GM18520 (cell line): ENCODE measurements at regions not wholly inside any gene's neighbourhood (a gene's known extent, or its start where the extent isn't known, plus 50 kb on each side); places are given as distances from the start of the nearest gene placed in this dataset.
"Not testable (repeated sequence)": the region's sequence is repeated elsewhere in the genome, so short reads cannot be mapped to it uniquely, and the experiment has no call there.

Experiments used
- ATAC-seq: cut with Tn5 transposase; IDR thresholded peaks from one replicate; pipeline ENCODE4 v1.9.1; 2021; ENCODE audit not compliant: unreplicated experiment

DNA sequence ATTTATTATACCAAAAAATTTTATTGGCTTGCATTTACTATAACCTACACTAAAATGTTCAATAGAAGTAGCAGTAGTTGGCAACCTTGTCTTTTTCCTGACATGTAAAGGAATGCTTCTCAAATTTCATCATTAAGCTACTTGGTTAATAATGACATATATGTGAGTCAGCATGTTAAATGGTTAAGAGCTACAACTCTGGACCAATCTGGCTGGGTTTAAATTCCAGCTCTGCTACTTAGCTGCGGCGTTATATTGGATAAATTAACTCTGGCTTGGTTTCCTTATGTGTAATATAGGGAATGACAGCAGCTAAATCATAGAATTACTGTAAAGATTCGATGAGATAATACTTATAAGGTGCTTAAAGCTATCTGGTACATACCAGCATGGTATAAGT, 53.7 kb upstream of the OTOGL start:
- ATAC-seq = no peak

DNA sequence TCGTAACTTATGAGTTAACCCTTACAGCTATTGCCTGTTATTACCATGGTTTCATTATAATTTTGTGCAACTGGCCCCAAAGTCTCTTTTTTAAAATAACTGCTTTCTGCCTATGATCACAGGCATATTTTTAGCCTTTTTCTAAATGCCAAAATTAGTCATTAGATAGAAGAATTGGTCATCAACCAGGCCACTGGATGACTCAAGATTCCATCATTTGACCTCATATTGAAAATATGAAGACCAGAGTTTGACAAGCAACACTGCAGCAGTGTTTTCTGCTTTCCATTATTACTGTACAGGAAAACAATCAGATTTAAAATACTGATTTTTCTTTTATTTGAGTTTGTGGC, 54.7 kb upstream of the OTOGL start:
- peak; percentile 48 for ATAC-seq

DNA sequence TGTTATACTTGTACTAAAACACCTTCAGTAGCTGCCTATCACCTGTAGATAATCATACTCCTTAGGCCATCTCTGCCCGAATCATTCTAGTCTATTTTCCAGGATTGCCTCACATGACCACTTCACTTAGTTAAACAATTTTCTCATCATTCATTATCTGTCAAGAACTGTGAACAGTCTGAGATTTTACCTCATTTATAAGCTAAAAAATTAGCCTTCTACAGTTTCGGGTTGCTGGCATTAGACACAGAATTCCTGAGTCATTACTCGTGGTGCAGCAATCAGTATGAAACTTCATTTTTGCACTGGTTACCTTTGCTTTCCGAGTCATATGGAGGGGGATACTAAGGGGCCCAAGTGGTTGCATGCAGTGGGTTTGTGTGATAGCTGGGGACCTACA, 57.6 kb upstream of the OTOGL start:
- ATAC-seq = no peak

DNA sequence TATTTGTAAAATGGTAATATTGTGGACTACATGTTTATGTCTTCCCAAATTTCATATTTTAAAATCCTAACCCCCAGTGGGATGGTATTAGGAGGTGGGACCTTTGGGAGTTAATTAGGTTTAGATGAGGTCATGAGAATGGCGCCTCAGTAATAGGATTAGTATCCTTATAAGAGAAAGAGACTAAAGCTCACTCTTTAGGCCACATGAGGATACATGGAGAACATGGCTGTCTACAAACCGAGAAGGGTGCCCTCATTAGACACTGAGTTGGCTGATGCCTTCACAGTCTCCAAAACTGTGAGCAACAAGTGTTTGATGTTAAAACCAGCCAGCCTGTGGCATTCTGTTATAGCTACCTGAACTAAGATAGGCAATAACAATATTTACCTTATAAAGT, 58.3 kb upstream of the OTOGL start:
- ATAC-seq = no peak

DNA sequence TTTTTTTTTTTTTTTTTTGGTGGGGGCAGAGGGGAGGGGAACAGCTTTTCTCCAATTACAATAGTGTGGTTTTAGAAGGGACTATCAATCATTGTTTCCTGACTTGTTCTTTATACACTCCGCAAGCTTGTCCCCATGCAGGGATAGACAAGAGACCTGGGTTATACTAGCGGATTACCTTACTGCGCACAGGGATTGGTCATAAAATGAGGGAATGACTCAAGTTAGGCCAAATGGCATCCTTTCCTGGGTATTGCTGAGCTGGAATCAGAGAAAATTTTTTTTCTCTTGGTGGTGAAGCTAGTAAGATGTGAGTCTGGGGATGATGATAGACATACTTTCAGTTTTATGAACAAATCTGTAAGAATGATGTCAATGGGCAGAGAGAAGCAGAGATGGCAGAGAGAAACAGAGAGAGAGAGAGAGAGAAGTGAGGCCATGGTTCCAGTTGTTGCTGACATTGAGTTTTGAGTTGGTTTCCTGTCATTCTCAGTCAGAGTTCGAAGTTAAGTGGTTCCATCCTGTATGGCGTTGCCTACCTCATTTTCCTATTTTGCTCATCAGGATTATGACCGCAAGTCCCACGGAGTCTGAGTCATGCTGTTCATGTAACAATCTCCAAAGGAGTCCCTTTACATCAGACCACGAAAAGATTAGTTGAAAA, 59.1 kb upstream of the OTOGL start:
- no peak for ATAC-seq

DNA sequence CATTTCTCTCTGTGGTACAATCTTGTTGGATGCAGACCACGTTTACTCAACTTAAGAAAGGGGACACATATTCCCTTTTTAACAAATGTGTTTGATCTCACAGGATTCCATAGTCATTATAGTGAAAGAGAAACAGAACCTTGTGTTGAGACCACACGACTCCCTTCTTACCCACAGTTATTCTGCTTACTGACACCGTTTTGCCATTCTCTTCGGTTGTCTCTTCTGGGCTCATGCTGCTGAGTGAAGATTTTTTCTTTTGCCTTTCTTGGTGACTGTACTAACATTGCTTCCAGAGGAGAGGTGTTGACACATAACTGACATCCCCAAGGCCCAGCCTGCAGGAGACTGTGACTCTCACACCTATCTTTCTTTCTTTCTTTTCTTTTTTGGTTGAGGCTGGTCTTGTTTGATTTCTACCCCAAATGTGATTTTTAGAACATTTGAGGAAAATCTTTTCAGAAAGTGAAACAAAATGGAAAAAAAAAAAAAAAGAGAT, 61.2 kb upstream of the OTOGL start:
- ATAC-seq = no peak

DNA sequence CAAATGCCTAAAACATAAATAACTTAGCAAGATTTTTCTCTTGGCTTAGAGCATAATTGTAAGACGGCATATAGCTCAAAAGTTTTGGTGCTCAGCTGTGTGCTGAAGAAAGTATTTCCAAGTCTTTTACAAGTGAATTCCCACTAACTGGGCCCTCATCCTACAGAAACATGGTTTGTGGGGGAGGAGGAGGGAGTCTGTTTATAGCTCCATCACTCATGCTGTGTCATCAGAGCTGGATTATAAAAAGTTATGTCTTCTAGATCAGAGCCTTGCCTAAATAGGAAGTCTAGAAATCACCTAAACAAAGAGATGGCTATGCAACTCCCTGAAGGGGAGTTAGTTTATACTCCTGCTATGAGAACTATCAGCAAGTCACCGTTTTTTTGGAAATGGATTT, 65.9 kb upstream of the OTOGL start:
- ATAC-seq = no peak

DNA sequence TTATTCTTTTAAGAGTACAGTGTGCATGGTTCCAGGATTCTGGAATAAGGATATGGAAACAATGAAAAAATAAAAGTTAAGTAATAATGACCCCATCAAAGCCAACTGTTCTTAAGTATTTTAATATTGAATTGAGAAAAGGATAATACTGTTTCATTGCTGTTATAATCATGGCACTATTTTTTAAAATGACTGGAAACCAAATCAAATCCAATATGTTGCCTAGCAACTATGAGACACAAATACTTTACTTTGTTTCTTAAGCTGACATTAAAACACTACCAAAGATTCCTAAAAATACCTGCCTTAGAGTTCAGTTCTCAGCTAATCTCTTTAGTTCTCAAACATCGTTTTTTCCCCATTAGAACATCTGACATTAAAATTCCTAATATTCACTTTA, 66.4 kb upstream of the OTOGL start:
- ATAC-seq = no peak

DNA sequence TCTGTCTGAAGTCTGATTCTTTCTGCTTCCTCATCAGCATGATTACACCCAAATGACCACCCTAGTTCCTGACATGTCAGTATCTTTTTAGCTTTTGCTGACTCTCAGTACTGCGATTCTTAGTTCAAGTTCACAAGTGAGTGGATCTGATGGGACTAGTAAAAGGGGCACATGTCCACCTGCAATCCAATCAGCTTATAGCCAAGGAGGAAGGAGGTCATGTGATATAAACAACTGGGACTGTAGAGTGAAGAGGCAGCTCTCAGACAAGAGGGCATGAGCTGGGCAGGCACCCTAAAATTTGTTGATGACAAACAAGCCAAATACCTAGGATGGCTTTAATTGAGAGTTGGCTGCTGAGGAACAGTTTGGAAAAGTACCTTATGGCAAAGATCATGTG, 68.1 kb upstream of the OTOGL start:
- no peak for ATAC-seq

DNA sequence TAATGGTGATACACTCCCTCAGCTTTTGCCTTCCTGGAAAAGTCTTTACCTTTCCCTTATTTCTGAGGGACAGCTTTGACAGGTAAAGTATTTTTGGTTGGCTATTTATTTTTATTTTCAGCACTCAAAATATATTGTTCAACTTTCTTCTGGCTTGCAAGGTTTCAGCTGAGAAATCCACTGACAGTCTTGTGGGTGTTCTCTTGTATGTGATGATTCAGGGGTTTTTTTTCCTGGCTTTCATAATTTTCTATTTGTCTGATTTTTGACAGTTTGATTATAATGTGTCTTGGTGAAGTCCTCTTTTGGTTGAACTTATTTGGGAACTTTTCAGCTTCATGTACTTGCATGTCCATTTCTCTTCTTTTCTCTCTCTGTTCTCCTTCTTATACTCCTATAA, 73.7 kb upstream of the OTOGL start:
- ATAC-seq = no peak

DNA sequence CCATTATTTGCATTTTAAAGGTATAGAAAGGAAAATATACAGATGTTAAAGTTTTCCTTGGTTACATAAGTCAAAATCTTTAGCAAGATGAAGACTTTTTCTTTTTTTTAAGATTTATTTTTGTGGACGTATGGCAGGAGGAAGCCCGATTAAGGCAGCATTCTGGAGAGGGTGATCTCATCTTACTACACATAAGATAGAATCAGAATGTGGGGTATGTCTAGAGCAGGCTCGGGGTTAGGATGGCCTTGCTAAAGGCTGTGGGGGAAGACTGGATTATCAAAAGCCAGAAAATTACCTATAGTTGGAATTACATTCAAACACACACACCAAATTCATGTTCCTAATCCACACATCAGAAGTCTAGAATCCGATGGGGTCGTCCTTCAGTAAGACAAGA, 79.6 kb upstream of the OTOGL start:
- no peak for ATAC-seq

DNA sequence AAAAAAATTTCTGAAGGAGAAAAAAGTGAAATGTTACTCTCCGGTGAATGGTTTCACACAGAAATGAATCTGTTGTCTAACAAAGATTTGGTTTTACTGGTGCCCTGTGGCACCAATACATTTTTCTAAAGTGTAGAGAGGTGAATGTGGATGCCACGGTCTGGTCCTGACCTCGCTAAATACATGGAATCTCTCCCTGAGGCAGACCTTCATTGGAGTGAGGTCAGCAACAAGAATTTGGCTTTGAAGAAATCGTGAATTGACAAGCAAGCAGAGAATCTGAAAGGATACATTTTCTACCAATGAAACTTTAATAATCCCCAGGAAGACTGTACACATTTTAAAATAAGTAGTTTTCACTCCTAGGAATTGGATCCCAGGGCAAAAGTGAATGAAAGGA, 81.2 kb upstream of the OTOGL start:
- no peak for ATAC-seq

DNA sequence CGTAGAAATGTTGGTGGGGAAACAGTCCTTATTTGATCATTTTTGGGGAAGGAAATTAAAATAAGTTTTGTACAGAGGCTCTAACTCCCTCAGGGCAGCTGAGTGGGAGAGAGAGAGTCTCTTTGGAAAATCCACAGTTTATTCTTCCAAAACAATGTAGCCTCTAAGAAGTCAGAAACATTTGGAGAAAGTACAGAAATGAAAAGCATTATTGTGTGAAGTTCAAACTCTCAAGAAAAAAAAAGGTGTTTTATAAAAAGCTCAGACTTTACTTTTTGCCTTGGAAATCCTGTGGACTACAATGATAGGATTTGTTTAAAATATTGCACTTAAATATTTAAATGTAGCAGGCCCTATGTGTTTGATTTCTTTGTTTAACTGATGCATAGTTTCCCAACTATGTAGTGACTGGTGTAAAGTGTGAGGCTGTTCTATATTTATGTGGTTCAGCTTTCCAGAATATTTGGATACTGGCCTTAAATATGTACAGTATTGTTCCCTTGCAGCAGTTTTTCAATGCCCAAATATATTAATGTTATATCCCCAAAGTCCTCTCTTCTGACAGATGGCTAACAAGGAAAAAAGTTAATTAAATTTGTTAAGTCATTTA, 82.0 kb upstream of the OTOGL start:
- no peak for ATAC-seq

DNA sequence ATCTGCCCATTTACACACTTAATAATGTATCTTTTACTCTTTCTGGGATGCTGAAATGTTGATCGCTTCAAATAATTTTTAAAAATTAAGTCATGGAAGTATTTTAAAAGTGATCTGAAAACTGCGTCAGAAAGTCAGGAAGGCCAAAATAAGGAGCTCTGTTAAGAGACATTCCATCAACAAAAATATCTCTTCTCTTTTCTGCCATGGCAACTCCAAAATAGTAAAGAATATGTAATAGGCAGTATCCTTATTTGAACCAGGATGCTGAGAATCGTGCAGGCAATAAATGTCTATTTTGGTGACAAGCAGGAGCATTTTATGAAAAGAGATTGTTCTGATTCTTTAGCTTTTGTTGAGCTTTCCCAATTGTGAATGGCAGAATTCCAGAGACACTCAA, 81.8 kb upstream of the PPP1R12A start:
- no peak for ATAC-seq

DNA sequence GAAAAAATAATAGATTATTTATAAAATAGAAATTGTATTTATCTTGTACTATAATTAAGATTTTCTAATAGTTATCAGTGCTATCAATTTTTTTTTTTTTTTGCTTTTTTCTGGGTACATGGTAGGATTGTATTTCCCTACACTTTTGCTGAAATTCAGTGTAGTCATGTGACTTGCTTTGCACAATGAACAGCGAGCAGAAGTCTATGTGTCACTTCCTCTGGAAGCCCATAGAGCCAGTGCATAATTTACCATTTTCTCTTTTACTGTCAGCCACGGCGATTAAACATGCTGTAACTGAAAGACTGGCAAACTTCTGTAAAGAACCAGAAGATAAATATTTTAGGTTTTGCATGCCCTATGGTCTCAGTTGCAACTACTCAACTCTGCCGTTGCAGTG, 80.8 kb upstream of the PPP1R12A start:
- no peak for ATAC-seq

DNA sequence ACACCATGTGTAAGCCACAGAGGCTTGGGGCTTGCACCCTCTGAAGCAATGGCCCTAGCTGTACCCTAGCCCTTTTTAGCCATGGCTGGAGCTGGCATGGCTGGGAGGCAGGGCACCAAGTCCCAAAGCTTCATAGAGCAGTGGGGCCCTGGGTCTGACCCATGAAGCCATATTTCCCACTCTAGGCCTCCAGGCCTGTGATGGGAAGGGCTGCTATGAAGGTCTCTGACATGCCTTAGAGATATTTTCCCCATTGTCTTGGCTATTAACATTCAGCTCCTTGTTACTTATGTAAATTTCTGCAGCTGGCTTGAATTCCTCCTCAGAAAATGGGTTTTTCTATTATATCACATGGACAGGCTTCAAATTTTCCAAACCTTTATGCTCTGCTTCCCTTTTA, 68.8 kb upstream of the PPP1R12A start:
- ATAC-seq = not testable (repeated sequence)

DNA sequence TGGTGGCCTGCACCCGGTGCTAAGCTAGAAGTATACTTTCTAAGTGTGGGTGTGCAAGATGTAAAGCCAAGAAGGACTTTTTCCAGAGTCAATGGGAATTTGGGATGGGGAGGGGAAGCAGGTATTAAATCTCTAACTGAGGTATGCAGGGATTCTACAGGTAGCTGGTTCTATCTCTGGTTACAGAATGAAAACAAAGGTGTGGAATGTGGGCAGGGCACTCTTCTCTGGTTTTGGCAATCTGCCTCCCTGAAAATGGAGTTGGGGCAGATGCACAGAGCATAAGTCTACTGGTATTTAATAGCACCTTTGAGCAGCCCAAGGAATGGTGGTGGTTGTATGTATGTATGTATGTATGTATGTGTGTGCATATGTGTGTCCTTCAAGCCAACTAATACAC, 66.7 kb upstream of the PPP1R12A start:
- no peak for ATAC-seq

DNA sequence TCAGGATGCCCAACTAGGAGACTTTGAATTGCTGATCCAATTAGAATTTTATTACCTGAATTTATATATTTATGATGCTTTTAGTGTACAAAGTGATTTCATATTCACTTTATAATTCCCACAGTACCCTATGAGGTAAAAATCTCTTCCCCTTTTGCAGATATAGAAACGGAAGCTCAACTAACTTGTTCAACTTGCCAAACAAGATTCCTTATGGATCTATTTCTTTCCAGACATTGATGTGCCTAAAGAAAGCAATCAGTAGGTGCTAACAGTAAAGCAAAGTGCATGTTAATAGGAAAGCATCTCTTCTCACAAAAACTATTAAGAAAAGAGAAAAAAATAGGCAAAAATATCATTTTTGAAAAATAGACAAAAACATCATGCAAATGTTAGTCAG, 65.9 kb upstream of the PPP1R12A start:
- ATAC-seq = no peak

DNA sequence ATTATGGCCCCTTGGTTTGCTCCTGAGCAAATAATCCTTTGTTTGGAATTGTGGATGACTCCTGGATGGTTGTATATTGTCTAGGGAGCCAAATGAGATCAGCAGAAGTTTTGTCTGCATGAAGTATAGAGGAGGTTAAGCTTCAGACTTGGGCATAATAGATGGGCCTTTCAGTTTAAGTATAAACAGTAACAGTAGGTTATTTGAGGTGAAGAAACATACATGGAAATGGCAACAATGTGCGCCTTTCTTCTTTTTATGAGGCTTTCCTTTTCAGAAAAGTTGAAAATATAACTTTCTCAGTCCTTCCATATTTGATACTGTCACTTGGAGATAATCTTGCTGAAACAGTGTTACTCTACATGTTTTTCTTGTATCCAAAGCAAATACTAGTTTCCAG, 63.7 kb upstream of the PPP1R12A start:
- ATAC-seq = no peak

DNA sequence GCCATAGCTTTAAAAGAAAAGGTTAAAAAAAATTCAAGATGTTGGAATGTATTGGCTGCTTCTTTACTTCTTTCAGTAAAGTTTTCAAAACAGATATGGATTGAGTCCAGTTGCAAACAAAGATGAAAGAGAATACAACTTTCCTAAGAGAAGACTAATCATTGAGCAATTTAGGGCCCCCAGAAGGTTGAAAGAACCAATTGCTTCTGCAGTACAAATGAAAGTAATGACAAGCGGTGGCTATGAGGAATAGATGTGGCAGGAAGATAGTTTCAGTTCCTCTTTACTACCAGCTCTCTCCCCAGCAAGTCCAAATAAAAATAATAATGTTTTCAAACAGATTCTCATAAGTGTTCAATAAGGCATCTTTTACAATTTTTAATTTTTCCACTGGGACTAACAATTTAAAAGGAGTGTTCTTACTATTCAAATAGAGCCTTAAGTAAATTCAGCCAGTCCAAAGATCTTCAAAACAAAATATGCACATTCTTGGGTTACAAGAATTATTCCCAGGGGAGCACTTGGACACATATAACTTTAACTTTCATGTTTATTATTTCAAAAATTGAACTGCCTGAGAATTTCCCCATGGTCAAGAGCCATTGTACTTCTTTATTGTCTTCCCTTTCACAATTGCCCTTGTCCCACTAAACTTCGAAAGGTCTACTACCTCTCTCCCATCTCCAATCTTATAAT, 62.3 kb upstream of the PPP1R12A start:
- peak; percentile 98 for ATAC-seq

DNA sequence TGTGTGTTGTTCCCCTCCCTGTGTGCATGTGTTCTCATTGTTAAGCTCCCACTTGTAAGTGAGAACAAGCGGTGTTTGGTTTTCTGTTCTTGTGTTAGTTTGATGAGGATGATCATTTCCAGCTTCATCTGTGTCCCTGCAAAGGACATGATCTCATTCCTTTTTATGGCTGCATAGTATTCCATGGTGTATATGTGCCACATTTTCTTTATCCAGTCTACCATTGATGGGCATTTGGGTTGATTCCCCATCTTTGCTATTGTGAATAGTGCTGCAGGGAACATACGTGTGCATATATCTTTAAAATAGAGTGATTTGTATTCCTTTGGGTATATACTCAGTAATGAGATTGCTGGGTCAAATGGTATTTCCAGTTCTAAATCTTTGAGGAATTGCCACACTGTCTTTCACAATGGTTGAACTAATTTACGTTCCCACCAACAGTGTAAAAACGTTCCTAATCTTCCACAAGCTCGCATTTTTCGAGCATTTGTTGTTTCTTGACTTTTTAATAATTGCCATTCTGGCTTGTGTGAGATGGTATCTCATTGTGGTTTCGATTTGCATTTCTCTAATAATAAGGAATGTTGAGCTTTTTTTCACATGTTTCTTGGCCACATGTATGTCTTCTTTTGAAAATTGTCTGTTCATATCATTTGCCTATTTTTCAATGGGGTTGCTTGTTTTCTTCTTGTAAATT, 60.6 kb upstream of the PPP1R12A start:
- not testable (repeated sequence) for ATAC-seq
